COR-L47 (cell line): ENCODE measurements at regions not wholly inside any gene's neighbourhood (a gene's known extent, or its start where the extent isn't known, plus 50 kb on each side); places are given as distances from the start of the nearest gene placed in this dataset.

ENCODE experiments used
- DNase-seq: peaks from one replicate; lab custom pipeline; 2025; lab: John Stamatoyannopoulos, UW

GRCh38 chr9:87118594-87118993, 171.3 kb upstream of the GAS1 start:
- no peak for DNase-seq

DNA sequence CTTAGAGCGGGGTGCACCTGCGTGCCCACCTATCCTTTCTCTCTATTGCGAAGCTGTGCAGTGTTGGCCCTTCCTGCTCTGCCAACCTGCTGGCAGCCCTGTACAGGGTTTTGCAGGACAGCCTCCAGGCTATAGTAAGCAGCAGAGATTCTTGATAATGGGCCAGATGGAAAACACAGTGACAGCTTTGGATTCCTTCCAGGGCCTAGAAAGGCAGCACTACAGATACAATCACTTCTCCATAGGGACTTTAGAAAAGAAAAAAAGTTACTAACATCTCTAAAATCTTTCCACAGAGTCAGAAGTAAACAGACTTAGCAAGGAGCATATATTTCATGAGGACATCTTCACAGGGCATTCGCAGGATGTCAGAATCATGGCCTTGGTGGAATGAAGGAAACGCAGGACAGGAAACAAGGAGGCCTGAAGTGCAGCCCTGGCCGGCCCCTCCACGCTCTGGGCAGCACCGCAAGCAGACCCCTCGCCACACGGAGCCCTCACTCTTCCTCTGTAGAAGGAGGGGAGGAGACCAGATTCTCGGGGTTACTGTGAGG, 172.1 kb upstream of the GAS1 start:
- no peak for DNase-seq

DNA sequence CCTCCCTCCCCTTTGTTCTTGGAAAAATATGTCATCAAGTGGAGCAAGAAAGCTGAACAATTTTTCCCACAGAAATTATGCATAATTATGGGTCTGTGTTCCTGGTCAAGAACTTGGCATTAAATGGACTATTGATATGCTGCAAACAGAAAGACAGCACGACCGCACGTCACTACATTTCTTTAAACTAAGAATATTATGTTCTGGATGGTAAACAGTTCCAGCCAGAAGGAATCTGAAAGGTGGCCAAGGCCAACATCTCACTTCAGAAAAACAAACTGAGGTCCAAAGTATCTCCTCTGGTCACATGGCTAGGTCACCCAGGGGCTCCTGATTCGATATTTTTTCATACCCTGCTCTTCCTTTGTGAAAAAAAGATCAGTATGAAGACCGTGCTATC, 173.3 kb upstream of the GAS1 start:
- no peak for DNase-seq

DNA sequence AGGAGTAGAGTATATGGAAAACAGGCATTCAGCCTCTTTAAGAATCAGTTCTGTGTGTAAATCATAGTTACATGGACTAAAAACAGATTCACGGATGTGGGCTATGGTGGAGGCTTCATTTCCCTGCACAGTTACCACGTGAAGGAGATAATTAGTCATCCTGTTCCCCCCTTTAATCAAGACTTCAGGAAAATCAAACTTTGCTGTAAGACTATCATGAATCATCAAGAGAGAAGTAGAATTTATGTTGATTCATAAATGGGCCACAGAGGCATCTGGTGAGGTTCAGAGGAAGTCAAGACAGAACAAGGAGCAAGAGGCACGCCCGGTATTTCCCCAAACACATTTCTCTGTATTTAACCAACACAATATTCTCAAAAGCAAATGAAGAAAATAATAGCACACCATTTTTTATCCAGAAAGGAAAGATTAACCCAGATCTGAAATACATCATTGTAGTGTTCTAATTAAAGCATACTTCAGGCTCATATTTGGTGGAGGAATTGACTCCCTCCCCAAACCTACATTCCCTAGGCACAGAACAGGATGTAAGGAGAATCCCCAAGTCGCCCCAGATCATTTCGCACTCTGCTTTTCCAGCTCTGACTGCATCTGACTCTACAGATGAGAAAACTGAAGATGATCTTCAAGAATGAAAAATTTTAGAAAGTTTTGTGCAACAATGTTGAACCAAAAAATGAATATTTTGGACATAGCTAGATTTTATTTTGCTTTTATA, 175.8 kb upstream of the GAS1 start:
- DNase-seq: no peak

GRCh38 chr9:87123830-87124229, 176.5 kb upstream of the GAS1 start:
- DNase-seq: no peak

GRCh38 chr9:87125819-87126218, 178.5 kb upstream of the GAS1 start:
- no peak for DNase-seq

DNA sequence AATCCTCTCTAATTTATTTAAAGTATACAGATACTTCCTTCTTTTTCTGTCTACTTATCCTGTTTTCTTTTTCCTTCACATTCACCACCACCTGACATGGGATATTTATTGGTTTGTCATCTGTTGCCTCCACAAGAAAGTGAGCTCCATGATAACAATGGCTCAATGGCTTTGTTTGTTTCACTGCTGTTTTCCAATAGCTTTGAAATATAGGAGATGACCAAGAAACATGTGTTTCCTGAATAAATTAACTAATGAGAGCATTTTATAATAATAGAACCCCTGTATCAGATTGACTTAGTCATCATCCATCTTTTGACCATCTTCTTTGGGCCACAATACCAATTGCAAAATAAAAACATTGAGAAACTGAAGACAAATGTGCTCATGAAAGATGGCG, 180.2 kb upstream of the GAS1 start:
- no peak for DNase-seq

DNA sequence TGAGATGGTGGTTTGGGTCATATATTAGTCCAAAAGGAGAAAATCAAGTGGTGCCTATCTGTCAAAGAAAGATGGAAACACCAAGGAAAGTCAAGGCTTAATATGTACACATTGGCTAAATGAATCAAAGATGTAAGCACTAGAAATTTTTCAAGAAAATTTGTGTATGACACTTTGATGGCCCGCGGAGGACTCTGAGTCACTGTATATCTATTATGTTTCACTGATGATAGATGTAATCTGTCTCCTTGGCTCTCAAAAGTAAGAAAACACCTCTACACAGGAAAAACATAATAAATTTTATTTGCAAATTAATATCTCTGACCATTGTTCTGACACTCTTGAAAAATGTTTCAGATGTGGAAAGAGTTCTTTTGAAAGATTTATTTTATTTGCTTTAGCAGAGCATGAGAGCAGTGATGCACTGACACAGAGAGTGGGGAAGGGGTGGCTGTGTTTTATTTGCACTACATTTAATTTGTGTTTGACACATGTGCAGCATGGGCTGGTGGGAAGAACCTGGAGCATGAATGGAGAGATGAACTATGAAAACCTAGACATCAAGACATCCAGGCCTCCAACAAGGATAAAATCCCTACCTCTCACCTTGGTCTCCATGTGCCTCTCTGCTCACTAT, 180.8 kb upstream of the GAS1 start:
- DNase-seq: no peak

DNA sequence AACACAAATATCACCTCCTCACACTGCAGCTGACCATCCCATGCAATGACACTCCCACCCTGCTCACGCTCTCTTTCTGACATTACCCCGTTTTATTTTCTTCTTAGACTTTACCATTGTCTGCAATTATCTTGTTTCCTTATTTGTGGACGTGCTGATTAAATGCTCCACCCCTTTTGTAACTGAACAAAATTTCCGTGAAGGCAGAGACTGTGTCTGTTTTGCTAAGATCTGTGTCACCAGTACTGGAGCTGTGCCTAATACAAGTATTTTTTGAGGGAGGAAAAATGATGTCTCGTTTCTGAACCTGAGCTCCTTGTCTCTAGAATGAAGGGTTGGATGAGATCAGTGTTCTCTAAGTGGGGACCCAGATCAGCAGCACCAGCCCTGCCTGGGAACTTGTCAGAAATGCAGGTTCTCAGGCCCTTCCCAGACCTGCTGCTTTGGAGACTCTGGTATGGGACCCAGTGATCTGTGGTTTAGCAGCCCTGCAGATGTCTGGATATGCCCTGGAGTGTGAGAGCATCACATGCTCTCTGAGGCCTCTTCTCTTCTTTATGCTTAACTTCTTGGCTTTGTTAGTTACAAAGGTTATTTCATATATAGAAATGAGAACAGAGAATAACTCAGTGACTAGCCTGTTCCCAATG, 181.7 kb upstream of the GAS1 start:
- DNase-seq: no peak

DNA sequence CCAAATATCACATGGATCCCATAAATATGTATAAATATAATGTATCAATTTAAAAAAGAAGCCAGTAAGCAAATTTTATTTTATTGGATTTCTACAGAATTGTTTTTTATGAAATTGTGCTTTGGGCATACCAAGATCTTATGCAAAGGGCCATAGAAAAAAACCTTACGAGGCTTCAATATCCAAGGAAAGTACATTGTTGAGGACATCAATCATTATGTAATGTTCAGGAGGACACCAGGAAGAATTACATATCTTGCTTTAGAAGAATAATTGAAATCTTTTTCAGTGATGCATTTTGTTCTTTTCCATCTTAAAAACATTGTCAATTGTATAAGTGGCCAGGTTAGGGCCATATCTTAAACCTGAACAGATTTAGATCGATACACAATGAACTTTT, 187.8 kb upstream of the GAS1 start:
- DNase-seq: no peak

GRCh38 chr9:87137718-87138117, 190.4 kb upstream of the GAS1 start:
- no peak for DNase-seq

GRCh38 chr9:87138128-87139040, 191.1 kb upstream of the GAS1 start:
- no peak for DNase-seq

- DNase-seq: no peak
These were observed 191.9 kb upstream of the GAS1 start for GRCh38 chr9:87139099-87139730.

GRCh38 chr9:87140142-87140541, 192.8 kb upstream of the GAS1 start:
- DNase-seq: no peak

GRCh38 chr9:87140605-87141109, 193.4 kb upstream of the GAS1 start:
- DNase-seq: no peak

DNA sequence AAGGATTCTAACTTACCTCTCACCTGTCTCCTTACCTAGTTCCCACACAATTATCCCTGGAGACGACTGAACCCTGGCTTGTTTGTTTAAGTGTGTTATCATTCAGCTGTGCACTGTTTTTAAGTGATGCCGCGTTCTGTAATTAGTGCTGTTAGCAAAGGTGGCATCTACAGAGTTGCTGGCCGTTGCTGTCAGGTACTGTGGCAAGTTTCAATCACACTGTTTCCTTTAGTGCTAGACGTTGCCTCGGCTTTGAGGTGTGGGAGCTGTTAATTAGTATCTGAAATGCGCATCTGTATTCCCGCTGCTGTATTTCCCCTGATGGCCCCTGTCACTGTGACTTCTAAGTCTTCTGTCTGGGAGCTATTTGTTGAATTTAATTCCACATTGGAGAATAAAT, 193.8 kb upstream of the GAS1 start:
- no peak for DNase-seq

DNA sequence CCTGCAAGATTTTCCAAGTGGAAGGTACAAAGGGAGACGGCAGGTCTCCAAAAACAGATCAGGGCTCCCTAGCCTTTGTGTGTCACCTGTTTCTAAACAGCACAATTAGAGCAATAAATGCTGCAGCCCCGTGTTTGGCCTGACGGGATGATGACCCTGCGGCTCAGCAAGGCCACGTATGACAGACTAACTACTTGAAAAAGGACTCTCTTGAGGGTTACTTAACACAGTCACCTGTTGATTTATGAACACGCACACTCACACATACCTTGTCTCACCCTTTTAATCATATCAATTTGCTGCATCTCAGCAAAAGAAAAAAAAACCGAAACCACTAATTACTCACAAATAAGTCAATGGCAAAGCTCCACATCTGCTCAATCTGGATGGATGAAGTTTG, 199.6 kb upstream of the GAS1 start:
- no peak for DNase-seq

DNA sequence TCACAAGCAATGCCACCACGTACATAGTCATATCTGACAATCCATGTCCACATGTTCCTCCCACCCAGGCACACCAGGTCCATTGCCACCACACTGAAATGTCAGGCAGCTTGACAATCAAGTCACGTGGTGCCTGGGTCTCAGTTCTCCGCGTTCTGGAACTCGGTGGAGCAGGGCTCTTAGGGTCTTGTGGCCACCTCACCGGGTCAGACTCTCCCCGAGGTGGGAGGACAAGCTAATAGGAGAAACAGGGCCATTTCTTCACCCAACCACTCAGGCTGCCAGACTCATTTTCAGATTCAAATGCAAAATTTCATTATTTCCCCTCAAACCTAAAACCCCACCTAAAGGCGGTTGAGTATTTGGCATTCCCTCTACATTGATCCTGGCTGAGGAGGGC, 200.5 kb upstream of the GAS1 start:
- no peak for DNase-seq

GRCh38 chr9:87148331-87149104, 201.2 kb upstream of the GAS1 start:
- no peak for DNase-seq

- DNase-seq: no peak
These were observed 202.5 kb upstream of the GAS1 start for GRCh38 chr9:87149799-87150198.

DNA sequence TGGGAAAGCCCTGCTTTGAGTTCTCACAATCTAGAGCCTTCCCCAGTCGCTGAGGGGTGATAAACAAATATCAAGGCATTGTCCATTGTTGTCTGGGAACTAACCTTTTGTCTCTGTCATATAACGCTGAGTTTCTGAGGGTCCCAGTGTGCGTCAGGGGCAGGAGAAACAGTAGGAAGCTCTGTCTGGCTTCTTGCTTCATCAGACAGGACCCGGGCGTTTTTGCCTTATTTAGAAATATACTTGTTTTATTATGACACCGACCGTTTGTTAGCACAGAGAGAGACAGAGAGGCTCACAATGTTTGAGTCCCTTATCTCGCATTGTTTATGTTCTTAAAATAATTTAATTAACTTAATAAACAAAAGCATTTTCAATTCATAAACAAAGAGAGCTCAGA, 204.9 kb upstream of the GAS1 start:
- DNase-seq: no peak
